ENCODE measurements at regions not wholly inside any gene's neighbourhood (a gene's known extent, or its start where the extent isn't known, plus 50 kb on each side); places are given as distances from the start of the nearest gene placed in this dataset.

GRCh38 chr2:21818212-21818795, 694.5 kb downstream of the TDRD15 start:
- TF ChIP-seq REST (IDR thresholded peaks at IDR 0.05; ENCODE audit: insufficient read depth in 1 of 2, low read depth in 2 of 2, low read length in 2 of 2) (no peak), FOXP2 (optimal IDR thresholded peaks at IDR 0.05; ENCODE audit: borderline replicate concordance, extremely low read depth, extremely low read length, insufficient read depth) (no peak)

GRCh38 chr2:21819454-21819853, 695.7 kb downstream of the TDRD15 start:
- TF ChIP-seq POLR2AphosphoS5 (IDR thresholded peaks at IDR 0.05; ENCODE audit: low read depth, low read length), result no peak

GRCh38 chr2:21820271-21820670, 696.5 kb downstream of the TDRD15 start:
- TF ChIP-seq FOXP2 (optimal IDR thresholded peaks at IDR 0.05; ENCODE audit: borderline replicate concordance, extremely low read depth, extremely low read length, insufficient read depth) (no peak), POLR2AphosphoS5 (IDR thresholded peaks at IDR 0.05; ENCODE audit: low read depth, low read length) (no peak), REST (IDR thresholded peaks at IDR 0.05; ENCODE audit: insufficient read depth in 1 of 2, low read depth in 2 of 2, low read length in 2 of 2) (no peak), TAF1 (IDR thresholded peaks at IDR 0.05; ENCODE audit: borderline replicate concordance, insufficient read depth, low read length) (no peak), SIN3A (IDR thresholded peaks at IDR 0.05; ENCODE audit: borderline replicate concordance, insufficient read depth, low read length) (no peak)

- TF ChIP-seq SIN3A (IDR thresholded peaks at IDR 0.05; ENCODE audit: borderline replicate concordance, insufficient read depth, low read length) (no peak), TAF1 (IDR thresholded peaks at IDR 0.05; ENCODE audit: borderline replicate concordance, insufficient read depth, low read length) (no peak), FOXP2 (optimal IDR thresholded peaks at IDR 0.05; ENCODE audit: borderline replicate concordance, extremely low read depth, extremely low read length, insufficient read depth) (no peak), POLR2AphosphoS5 (IDR thresholded peaks at IDR 0.05; ENCODE audit: low read depth, low read length) (no peak), REST (IDR thresholded peaks at IDR 0.05; ENCODE audit: insufficient read depth in 1 of 2, low read depth in 2 of 2, low read length in 2 of 2) (no peak)
Observed at GRCh38 chr2:21821672-21822227, 698.0 kb downstream of the TDRD15 start.

- TF ChIP-seq POLR2AphosphoS5 (IDR thresholded peaks at IDR 0.05; ENCODE audit: low read depth, low read length) (no peak), TAF1 (IDR thresholded peaks at IDR 0.05; ENCODE audit: borderline replicate concordance, insufficient read depth, low read length) (no peak), FOXP2 (optimal IDR thresholded peaks at IDR 0.05; ENCODE audit: borderline replicate concordance, extremely low read depth, extremely low read length, insufficient read depth) (no peak), SIN3A (IDR thresholded peaks at IDR 0.05; ENCODE audit: borderline replicate concordance, insufficient read depth, low read length) (no peak), REST (IDR thresholded peaks at IDR 0.05; ENCODE audit: insufficient read depth in 1 of 2, low read depth in 2 of 2, low read length in 2 of 2) (no peak)
Observed at GRCh38 chr2:21822505-21822904, 698.7 kb downstream of the TDRD15 start.

Data from PFSK-1 (cell line).